ENCODE measurements at regions not wholly inside any gene's neighbourhood (a gene's known extent, or its start where the extent isn't known, plus 50 kb on each side); places are given as distances from the start of the nearest gene placed in this dataset.
A peak's percentile ranks its signal among the peaks of the same experiment; 100 is the strongest.
"Not testable (repeated sequence)": the region's sequence is repeated elsewhere in the genome, so short reads cannot be mapped to it uniquely, and the experiment has no call there.

GRCh38 chr14:106166232-106166631 is 639.8 kb downstream of the TMEM121 start:
- TF ChIP-seq CTCF (IDR thresholded peaks at IDR 0.05; ENCODE audit: low read depth, low read length) = no peak
- no peak for DNase-seq (ENCODE audit: extremely low read depth, low read depth)

- no peak for TF ChIP-seq CTCF (IDR thresholded peaks at IDR 0.05; ENCODE audit: low read depth, low read length)
- DNase-seq (ENCODE audit: extremely low read depth, low read depth) = no peak
Measured at GRCh38 chr14:106166650-106167204, 640.3 kb downstream of the TMEM121 start.

- not testable (repeated sequence) for DNase-seq (ENCODE audit: extremely low read depth, low read depth)
- TF ChIP-seq CTCF (IDR thresholded peaks at IDR 0.05; ENCODE audit: low read depth, low read length) = peak; percentile 2; the same call in 1 of the 2 replicates
Measured at GRCh38 chr14:106170163-106170658, 643.8 kb downstream of the TMEM121 start.

GRCh38 chr14:106174206-106174605 is 647.8 kb downstream of the TMEM121 start:
- DNase-seq (ENCODE audit: extremely low read depth, low read depth) = no peak
- no peak for TF ChIP-seq CTCF (IDR thresholded peaks at IDR 0.05; ENCODE audit: low read depth, low read length)

- DNase-seq (ENCODE audit: extremely low read depth, low read depth) = not testable (repeated sequence)
Measured at GRCh38 chr14:106177266-106178246, 651.2 kb downstream of the TMEM121 start.

GRCh38 chr14:106179761-106180160 is 653.4 kb downstream of the TMEM121 start:
- DNase-seq (ENCODE audit: extremely low read depth, low read depth) = no peak

GRCh38 chr14:106184771-106185170 is 658.4 kb downstream of the TMEM121 start:
- not testable (repeated sequence) for DNase-seq (ENCODE audit: extremely low read depth, low read depth)

More at GRCh38 chr14:106179761-106180160, 653.4 kb downstream of the TMEM121 start:
- no peak for TF ChIP-seq CTCF (IDR thresholded peaks at IDR 0.05; ENCODE audit: low read depth, low read length)

GRCh38 chr14:106185174-106185836 is 658.9 kb downstream of the TMEM121 start:
- not testable (repeated sequence) for DNase-seq (ENCODE audit: extremely low read depth, low read depth)
